ENCODE measurements at regions not wholly inside any gene's neighbourhood (a gene's known extent, or its start where the extent isn't known, plus 50 kb on each side); places are given as distances from the start of the nearest gene placed in this dataset.

DNA sequence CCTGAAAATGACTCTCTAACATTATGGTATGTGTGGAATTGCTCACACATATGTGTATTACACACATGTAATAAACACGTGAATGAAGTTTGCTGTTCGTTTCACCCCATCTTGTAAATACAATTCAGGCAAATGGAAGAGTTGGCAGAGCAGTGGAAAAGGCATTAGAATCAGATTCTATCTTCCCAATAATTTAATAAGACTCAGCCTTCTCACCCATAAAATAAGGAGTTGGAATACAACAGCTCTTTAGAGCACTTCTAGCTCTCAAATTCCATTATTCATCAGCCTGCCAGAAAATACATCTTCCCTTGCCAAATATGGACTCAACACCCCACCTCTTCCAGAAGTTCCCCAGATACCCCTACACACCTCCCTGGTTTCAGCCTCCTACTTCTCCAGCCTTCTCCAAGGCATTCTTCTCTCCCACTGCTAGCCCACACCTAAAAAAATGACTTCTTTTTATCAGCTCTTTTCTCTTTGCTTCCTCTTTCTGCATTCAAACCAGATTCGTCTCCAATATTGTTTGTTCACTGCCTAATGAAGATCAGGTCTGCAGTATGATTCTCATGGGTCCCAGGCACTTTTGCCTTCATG is 66.2 kb upstream of the DYRK2 start:
- CTCF ChIA-PET, result no interaction called here
- no peaks in the 10 kb centered on the region for H3K9me3 ChIP-seq (ENCODE audit: control insufficient read depth, insufficient read depth, low read length)
- no peak overlapping the region for H3K27ac ChIP-seq (ENCODE audit: insufficient read depth, low read length)
- H3K4ac ChIP-seq (ENCODE audit: low read depth, low read length), result no peak overlapping the region
- H2AFZ ChIP-seq (replicated peaks; ENCODE audit: low read length, poor library complexity), result no peak overlapping the region
- intact Hi-C loops (cut with micrococcal nuclease) (no loop called here), dilution Hi-C loops (cut with HindIII; ENCODE audit: low sequenced_read_pairs, unreplicated experiment) (no loop called here), in situ Hi-C loops (cut with MboI; ENCODE audit: low sequenced_read_pairs) (no loop called here)
- no peak overlapping the region for H4K5ac ChIP-seq (ENCODE audit: low read depth, low read length)
- no peaks in the 10 kb centered on the region for H3K4me1 ChIP-seq (ENCODE audit: control insufficient read depth, insufficient read depth, low read length)
- H3K56ac ChIP-seq (ENCODE audit: extremely low read depth, insufficient read depth, low read length), result no peak overlapping the region
- DNase-seq (no peak), ATAC-seq (ENCODE audit: low read depth) (no peak)
- H3K4me3 ChIP-seq (ENCODE audit: insufficient read depth, low read depth, low read length), result no peak overlapping the region
- H3K14ac ChIP-seq (replicated peaks; ENCODE audit: low read depth, low read length), result no peak overlapping the region
- no peaks in the 10 kb centered on the region for H3K79me1 ChIP-seq (ENCODE audit: low read depth in 1 of 2, low read length in 2 of 2)
- POLR2A ChIA-PET (ENCODE audit: unreplicated experiment), result no interaction called here
- H4K8ac ChIP-seq (ENCODE audit: low read depth in 2 of 2, low read length in 2 of 2), result no peak overlapping the region
- no peak overlapping the region for H3K4me2 ChIP-seq (ENCODE audit: low read depth, low read length)
- H3K9ac ChIP-seq (ENCODE audit: low read depth, low read length), result no peak overlapping the region
- no peak overlapping the region for H2AK9ac ChIP-seq (replicated peaks; ENCODE audit: low read depth, low read length, poor library complexity)
- no TSS peak for BruUV-seq (replicated peaks)
- H3K36me3 ChIP-seq (ENCODE audit: control insufficient read depth, insufficient read depth, low read length), result no peaks in the 10 kb centered on the region
- TF ChIP-seq RFX5 (IDR thresholded peaks at IDR 0.05; ENCODE audit: low read depth, low read length), result no peak
- H3K18ac ChIP-seq (ENCODE audit: low read depth, low read length), result no peak overlapping the region
- H3K27me3 ChIP-seq (ENCODE audit: control insufficient read depth, insufficient read depth, low read length), result peaks cover 2% of the 10 kb centered on the region; the same call in 1 of the 2 replicates
- H4K20me1 ChIP-seq (ENCODE audit: insufficient read depth, low read length), result no peaks in the 10 kb centered on the region
- no peak overlapping the region for H2BK120ac ChIP-seq (ENCODE audit: low read depth, low read length)
- H2BK20ac ChIP-seq (ENCODE audit: low read depth, low read length), result no peak overlapping the region
- no peak overlapping the region for H2BK5ac ChIP-seq (ENCODE audit: low read depth, low read length, poor library complexity, severe bottlenecking)
- H4K91ac ChIP-seq (ENCODE audit: insufficient read depth, low read depth, low read length), result no peak overlapping the region
- H3K23ac ChIP-seq (ENCODE audit: low read depth, low read length), result no peak overlapping the region
- WGBS, 2 experiments (ENCODE audit: extremely low coverage in 2 of 2, insufficient read length in 1 of 2), result 0% methylated on average over 1 of the region's 3 CpGs; no CpG with 5 or more reads in 1 of the 2 experiments
- H2AK5ac ChIP-seq (ENCODE audit: low read depth, low read length), result no peak overlapping the region
- H3K9me1 ChIP-seq (ENCODE audit: insufficient read depth, low read length), result no peaks in the 10 kb centered on the region
- no peak overlapping the region for H2BK15ac ChIP-seq (ENCODE audit: low read depth, low read length)
